ENCODE measurements at regions not wholly inside any gene's neighbourhood (a gene's known extent, or its start where the extent isn't known, plus 50 kb on each side); places are given as distances from the start of the nearest gene placed in this dataset.

DNA sequence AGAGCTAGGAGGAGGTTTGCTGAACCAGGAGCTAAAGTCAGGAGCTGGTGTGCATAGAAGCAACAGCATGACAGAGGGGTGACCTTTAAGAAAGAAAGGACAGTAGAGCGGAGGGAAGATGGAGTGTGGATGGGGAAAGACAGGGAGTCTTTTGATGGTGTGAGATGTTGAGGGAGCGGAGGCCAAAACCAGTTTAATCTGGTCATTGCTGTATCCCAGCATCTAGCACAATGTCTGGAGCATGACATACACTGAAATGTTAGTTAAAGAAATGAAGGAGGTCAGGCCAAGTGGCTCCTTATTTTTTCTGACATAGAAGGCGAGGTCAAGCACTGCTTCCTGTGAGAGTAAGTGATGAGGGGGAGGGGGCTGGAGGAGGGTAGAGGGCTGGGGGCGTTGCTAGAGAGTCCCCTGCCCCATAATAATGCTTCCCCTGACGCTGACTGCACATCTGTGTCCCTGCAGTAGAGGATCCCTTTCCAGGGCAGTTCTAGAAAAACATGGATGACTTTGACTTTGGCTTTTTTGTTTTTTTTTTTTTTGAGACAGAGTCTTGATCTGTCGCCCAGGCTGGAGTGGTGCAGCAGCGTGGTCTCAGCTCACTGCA lies 70.2 kb downstream of the ZNF467 start:
- no peak for TF ChIP-seq POLR2A (IDR thresholded peaks at IDR 0.05; ENCODE audit: low read depth, low read length)
- no peak for TF ChIP-seq POLR2AphosphoS5 (IDR thresholded peaks at IDR 0.05; ENCODE audit: low read depth, low read length)
- TF ChIP-seq TAF1 (IDR thresholded peaks at IDR 0.05; ENCODE audit: low read depth, low read length): no peak

Measured in GM12891 (cell line).